ENCODE measurements at regions not wholly inside any gene's neighbourhood (a gene's known extent, or its start where the extent isn't known, plus 50 kb on each side); places are given as distances from the start of the nearest gene placed in this dataset.

- ATAC-seq = no peak
- TF ChIP-seq SNAI2 (CRISPR knock-in tag; IDR thresholded peaks at IDR 0.05) = no peak
- no peak for TF ChIP-seq ZFP30 (CRISPR knock-in tag; IDR thresholded peaks at IDR 0.05)
- TF ChIP-seq BACH2 (CRISPR knock-in tag; IDR thresholded peaks at IDR 0.05; ENCODE audit: borderline replicate concordance) = no peak
- no peak for TF ChIP-seq PPARA (CRISPR knock-in tag; IDR thresholded peaks at IDR 0.05; ENCODE audit: borderline replicate concordance)
- no peak for TF ChIP-seq ARNTL (CRISPR knock-in tag; IDR thresholded peaks at IDR 0.05; ENCODE audit: borderline replicate concordance, low read depth)
- TF ChIP-seq ZC3H10 (CRISPR knock-in tag; IDR thresholded peaks at IDR 0.05) = no peak
- no peak for TF ChIP-seq POU6F1 (CRISPR knock-in tag; IDR thresholded peaks at IDR 0.05; ENCODE audit: borderline replicate concordance, low read depth)
- TF ChIP-seq, protein P1, sequence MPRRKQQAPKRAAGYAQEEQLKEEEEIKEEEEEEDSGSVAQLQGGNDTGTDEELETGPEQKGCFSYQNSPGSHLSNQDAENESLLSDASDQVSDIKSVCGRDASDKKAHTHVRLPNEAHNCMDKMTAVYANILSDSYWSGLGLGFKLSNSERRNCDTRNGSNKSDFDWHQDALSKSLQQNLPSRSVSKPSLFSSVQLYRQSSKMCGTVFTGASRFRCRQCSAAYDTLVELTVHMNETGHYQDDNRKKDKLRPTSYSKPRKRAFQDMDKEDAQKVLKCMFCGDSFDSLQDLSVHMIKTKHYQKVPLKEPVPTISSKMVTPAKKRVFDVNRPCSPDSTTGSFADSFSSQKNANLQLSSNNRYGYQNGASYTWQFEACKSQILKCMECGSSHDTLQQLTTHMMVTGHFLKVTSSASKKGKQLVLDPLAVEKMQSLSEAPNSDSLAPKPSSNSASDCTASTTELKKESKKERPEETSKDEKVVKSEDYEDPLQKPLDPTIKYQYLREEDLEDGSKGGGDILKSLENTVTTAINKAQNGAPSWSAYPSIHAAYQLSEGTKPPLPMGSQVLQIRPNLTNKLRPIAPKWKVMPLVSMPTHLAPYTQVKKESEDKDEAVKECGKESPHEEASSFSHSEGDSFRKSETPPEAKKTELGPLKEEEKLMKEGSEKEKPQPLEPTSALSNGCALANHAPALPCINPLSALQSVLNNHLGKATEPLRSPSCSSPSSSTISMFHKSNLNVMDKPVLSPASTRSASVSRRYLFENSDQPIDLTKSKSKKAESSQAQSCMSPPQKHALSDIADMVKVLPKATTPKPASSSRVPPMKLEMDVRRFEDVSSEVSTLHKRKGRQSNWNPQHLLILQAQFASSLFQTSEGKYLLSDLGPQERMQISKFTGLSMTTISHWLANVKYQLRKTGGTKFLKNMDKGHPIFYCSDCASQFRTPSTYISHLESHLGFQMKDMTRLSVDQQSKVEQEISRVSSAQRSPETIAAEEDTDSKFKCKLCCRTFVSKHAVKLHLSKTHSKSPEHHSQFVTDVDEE (CRISPR knock-in tag; IDR thresholded peaks at IDR 0.05) = no peak
- no peak for TF ChIP-seq ISL1 (CRISPR knock-in tag; IDR thresholded peaks at IDR 0.05)
- TF ChIP-seq, protein P2, sequence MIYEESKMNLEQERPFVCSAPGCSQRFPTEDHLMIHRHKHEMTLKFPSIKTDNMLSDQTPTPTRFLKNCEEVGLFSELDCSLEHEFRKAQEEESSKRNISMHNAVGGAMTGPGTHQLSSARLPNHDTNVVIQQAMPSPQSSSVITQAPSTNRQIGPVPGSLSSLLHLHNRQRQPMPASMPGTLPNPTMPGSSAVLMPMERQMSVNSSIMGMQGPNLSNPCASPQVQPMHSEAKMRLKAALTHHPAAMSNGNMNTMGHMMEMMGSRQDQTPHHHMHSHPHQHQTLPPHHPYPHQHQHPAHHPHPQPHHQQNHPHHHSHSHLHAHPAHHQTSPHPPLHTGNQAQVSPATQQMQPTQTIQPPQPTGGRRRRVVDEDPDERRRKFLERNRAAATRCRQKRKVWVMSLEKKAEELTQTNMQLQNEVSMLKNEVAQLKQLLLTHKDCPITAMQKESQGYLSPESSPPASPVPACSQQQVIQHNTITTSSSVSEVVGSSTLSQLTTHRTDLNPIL (CRISPR knock-in tag; IDR thresholded peaks at IDR 0.05; ENCODE audit: low read depth) = no peak
- TF ChIP-seq TCF4 (CRISPR knock-in tag; IDR thresholded peaks at IDR 0.05; ENCODE audit: borderline replicate concordance) = no peak
- no peak for TF ChIP-seq RARB (CRISPR knock-in tag; IDR thresholded peaks at IDR 0.05)
These were observed 647.0 kb downstream of the BRD1 start for GRCh38 chr22:49180683-49181024.

- no peak for ATAC-seq
- no peak for TF ChIP-seq RARB (CRISPR knock-in tag; IDR thresholded peaks at IDR 0.05)
- TF ChIP-seq, protein P3, sequence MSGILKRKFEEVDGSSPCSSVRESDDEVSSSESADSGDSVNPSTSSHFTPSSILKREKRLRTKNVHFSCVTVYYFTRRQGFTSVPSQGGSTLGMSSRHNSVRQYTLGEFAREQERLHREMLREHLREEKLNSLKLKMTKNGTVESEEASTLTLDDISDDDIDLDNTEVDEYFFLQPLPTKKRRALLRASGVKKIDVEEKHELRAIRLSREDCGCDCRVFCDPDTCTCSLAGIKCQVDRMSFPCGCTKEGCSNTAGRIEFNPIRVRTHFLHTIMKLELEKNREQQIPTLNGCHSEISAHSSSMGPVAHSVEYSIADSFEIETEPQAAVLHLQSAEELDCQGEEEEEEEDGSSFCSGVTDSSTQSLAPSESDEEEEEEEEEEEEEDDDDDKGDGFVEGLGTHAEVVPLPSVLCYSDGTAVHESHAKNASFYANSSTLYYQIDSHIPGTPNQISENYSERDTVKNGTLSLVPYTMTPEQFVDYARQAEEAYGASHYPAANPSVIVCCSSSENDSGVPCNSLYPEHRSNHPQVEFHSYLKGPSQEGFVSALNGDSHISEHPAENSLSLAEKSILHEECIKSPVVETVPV (CRISPR knock-in tag; IDR thresholded peaks at IDR 0.05) = no peak
- no peak for TF ChIP-seq SNAI2 (CRISPR knock-in tag; IDR thresholded peaks at IDR 0.05)
- TF ChIP-seq PPARA (CRISPR knock-in tag; IDR thresholded peaks at IDR 0.05; ENCODE audit: borderline replicate concordance) = no peak
- no peak for TF ChIP-seq ZNF8 (CRISPR knock-in tag; IDR thresholded peaks at IDR 0.05)
- TF ChIP-seq, protein P4, sequence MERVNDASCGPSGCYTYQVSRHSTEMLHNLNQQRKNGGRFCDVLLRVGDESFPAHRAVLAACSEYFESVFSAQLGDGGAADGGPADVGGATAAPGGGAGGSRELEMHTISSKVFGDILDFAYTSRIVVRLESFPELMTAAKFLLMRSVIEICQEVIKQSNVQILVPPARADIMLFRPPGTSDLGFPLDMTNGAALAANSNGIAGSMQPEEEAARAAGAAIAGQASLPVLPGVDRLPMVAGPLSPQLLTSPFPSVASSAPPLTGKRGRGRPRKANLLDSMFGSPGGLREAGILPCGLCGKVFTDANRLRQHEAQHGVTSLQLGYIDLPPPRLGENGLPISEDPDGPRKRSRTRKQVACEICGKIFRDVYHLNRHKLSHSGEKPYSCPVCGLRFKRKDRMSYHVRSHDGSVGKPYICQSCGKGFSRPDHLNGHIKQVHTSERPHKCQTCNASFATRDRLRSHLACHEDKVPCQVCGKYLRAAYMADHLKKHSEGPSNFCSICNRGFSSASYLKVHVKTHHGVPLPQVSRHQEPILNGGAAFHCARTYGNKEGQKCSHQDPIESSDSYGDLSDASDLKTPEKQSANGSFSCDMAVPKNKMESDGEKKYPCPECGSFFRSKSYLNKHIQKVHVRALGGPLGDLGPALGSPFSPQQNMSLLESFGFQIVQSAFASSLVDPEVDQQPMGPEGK (CRISPR knock-in tag; IDR thresholded peaks at IDR 0.05; ENCODE audit: borderline replicate concordance) = no peak
- no peak for TF ChIP-seq OSR1 (CRISPR knock-in tag; IDR thresholded peaks at IDR 0.05)
- no peak for TF ChIP-seq ZNF70 (CRISPR knock-in tag; IDR thresholded peaks at IDR 0.05)
- no peak for TF ChIP-seq ZFP30 (CRISPR knock-in tag; IDR thresholded peaks at IDR 0.05)
- no peak for TF ChIP-seq CSDC2 (CRISPR knock-in tag; IDR thresholded peaks at IDR 0.05)
- TF ChIP-seq TCF4 (CRISPR knock-in tag; IDR thresholded peaks at IDR 0.05; ENCODE audit: borderline replicate concordance) = no peak
- TF ChIP-seq, protein P2 (CRISPR knock-in tag; IDR thresholded peaks at IDR 0.05; ENCODE audit: low read depth) = no peak
- TF ChIP-seq TOX (CRISPR knock-in tag; IDR thresholded peaks at IDR 0.05; ENCODE audit: borderline replicate concordance) = no peak
- TF ChIP-seq GLIS3 (CRISPR knock-in tag; IDR thresholded peaks at IDR 0.05) = no peak
- TF ChIP-seq ESRRG (CRISPR knock-in tag; IDR thresholded peaks at IDR 0.05) = no peak
These were observed 647.6 kb downstream of the BRD1 start for GRCh38 chr22:49179886-49180682.

Data from SK-N-SH treated with all-trans-retinoic acid at 6 μM for 48 hours (cell line).